A549 (cell line): ENCODE measurements at regions not wholly inside any gene's neighbourhood (a gene's known extent, or its start where the extent isn't known, plus 50 kb on each side); places are given as distances from the start of the nearest gene placed in this dataset.

Experiments
- ATAC-seq, 2 experiments: fragments of 200-7000 bp in 1 of 2; fragments of >200 bp in 1 of 2; cut with Nextera tagmentation in 1 of 2; cut with Tn5 transposase in 1 of 2; 3 replicates each; pipeline versions ENCODE4 v1.8.0 to v1.9.1; 2018 to 2020; ENCODE audit warnings: mild to moderate bottlenecking in 1 of 2, moderate library complexity in 1 of 2
- CTCF ChIA-PET: fragments of 300-600 bp; sonication (Branson Sonifier 250); formaldehyde crosslinking; extraction: SDS; loops from one replicate; lab custom pipeline; 2021; ENCODE audit warnings: antibody characterized with exemption, inconsistent platforms; lab: Yijun Ruan, JAX
- POLR2A ChIA-PET: fragments of 350-600 bp; formaldehyde crosslinking; extraction: SDS; loops from one replicate; lab custom pipeline; 2021; ENCODE audit warnings: antibody characterized with exemption, inconsistent platforms; lab: Yijun Ruan, JAX
- DNase-seq, 2 experiments: peaks; one replicate each; pipeline versions ENCODE4 v3.0.0 to v3.0.0-alpha.2; 2011 to 2016; ENCODE audit warnings: low read depth in 1 of 2, low spot score in 1 of 2
- FAIRE-seq: peaks from 2 replicates; lab custom pipeline; 2011; peaks lifted over from hg19 to GRCh38; lab: Jason Lieb, UNC
- H3K27ac ChIP-seq, 2 experiments: fragments of >200 bp; sonication (Bioruptor Twin); formaldehyde crosslinking; 3 replicates each; pipeline ENCODE4 v1.5.1; 2016 to 2017
- H3K4me1 ChIP-seq: fragments of >200 bp; sonication (Bioruptor Twin); formaldehyde crosslinking; 3 replicates; pipeline ENCODE4 v1.6.1; 2016
- H3K4me2 ChIP-seq: fragments of >200 bp; sonication (Bioruptor Twin); formaldehyde crosslinking; 3 replicates; pipeline ENCODE4 v1.6.1; 2016
- H3K4me3 ChIP-seq: fragments of >200 bp; sonication (Bioruptor Twin); formaldehyde crosslinking; 3 replicates; pipeline ENCODE4 v1.5.1; 2016
- H3K9me3 ChIP-seq: fragments of >200 bp; sonication (Bioruptor Twin); formaldehyde crosslinking; 3 replicates; pipeline ENCODE4 v1.6.1; 2016
- CEBPB ChIP-seq, 2 experiments: fragments of >200 bp in 1 of 2; sonication (Bioruptor Twin) in 1 of 2; formaldehyde crosslinking in 1 of 2; IDR thresholded peaks; 2 replicates each; pipeline ENCODE4 v1.6.1; 2012 to 2016
- EHF ChIP-seq: fragments of 250-450 bp; sonication (Bioruptor Pico); IDR thresholded peaks from 2 replicates; pipeline ENCODE4 v1.5.0; 2020; ENCODE audit warnings: mild to moderate bottlenecking
- ESRRA ChIP-seq: fragments of 150-350 bp; IDR thresholded peaks from 2 replicates; pipeline ENCODE4 v1.6.1; 2014; ENCODE audit warnings: mild to moderate bottlenecking, low read length, borderline replicate concordance
- HDAC2 ChIP-seq: fragments of 200-600 bp; sonication (generic); IDR thresholded peaks from 2 replicates; pipeline ENCODE4 v1.6.1; 2016
- HOXB13 ChIP-seq: fragments of 250-450 bp; sonication (Bioruptor Pico); IDR thresholded peaks from 2 replicates; pipeline ENCODE4 v1.5.0; 2020; ENCODE audit warnings: low read depth, mild to moderate bottlenecking, moderate library complexity
- JUN ChIP-seq, 2 experiments: fragments of >200 bp; sonication (Bioruptor Twin); formaldehyde crosslinking; IDR thresholded peaks; 2 replicates in 1 of 2; 3 replicates in 1 of 2; pipeline ENCODE4 v1.6.1; 2016 to 2017
- JUNB ChIP-seq: fragments of >200 bp; sonication (Bioruptor Twin); formaldehyde crosslinking; IDR thresholded peaks from 2 replicates; pipeline ENCODE4 v1.6.1; 2016
- MAFK ChIP-seq: fragments of 450-650 bp; IDR thresholded peaks from 2 replicates; pipeline ENCODE4 v1.6.1; 2014; ENCODE audit not compliant: partially characterized antibody
- MYC ChIP-seq: IDR thresholded peaks from 2 replicates; pipeline ENCODE4 v1.6.1; 2012; ENCODE audit warnings: mild to moderate bottlenecking, inconsistent platforms, low read length, improper control_type of control experiment, borderline replicate concordance
- NR3C1 ChIP-seq: fragments of >200 bp; sonication (Bioruptor Twin); formaldehyde crosslinking; IDR thresholded peaks from 3 replicates; pipeline ENCODE4 v1.6.1; 2017
- RNF2 ChIP-seq: fragments of 200-600 bp; sonication (generic); IDR thresholded peaks from 2 replicates; pipeline ENCODE4 v1.6.1; 2016; ENCODE audit warnings: low read depth, mild to moderate bottlenecking, antibody characterized with exemption, moderate library complexity, borderline replicate concordance
- SMC3 ChIP-seq: fragments of >200 bp; sonication (Bioruptor Twin); formaldehyde crosslinking; IDR thresholded peaks from 3 replicates; pipeline ENCODE4 v1.6.1; 2018; ENCODE audit warnings: inconsistent platforms
- TP53 ChIP-seq: fragments of 250-450 bp; sonication (Bioruptor Pico); IDR thresholded peaks from 2 replicates; pipeline ENCODE4 v1.5.0; 2021; ENCODE audit warnings: mild to moderate bottlenecking, moderate library complexity
- WGBS: methylation state at CpG from one replicate; pipeline ENCODE4 v1.1.6; 2017; ENCODE audit errors: missing lambda C conversion rate; 5-methylcytosine and 5-hydroxymethylcytosine counted together
- TF ChIP-seq, protein P1 (sequence below): fragments of 250-450 bp; sonication (Bioruptor Pico); IDR thresholded peaks from 2 replicates; pipeline ENCODE4 v1.5.0; 2020; ENCODE audit warnings: low read depth, mild to moderate bottlenecking, moderate library complexity
- TF ChIP-seq, protein P2 (sequence below): fragments of >200 bp; sonication (Bioruptor Twin); formaldehyde crosslinking; IDR thresholded peaks from 3 replicates; pipeline ENCODE4 v1.6.1; 2016
- TF ChIP-seq, protein P3 (sequence below): IDR thresholded peaks from 2 replicates; pipeline ENCODE4 v1.6.1; 2012

DNA sequence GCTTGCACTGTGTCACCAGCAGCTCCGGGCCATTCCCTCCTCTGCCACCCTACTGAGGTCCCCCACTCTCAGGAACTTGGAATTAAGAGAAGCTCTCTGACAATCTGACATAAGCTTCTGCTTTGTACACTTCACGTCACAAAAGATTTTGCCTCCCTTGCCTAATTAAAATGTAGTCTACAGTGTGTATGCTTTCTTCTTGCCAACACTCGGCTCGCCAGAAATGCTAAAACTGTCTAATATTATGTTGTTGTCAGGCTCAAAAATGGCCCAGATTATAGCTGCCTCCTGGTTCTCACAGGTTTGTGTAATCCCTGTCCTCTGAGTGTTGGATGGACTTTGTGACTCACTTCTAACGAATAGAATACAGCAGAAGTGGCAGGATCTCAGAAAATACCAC is 474.7 kb downstream of the MBD2 start:
- Histone ChIP-seq H3K27ac (no peak overlapping the region), H3K4me1 (no peaks in the 10 kb centered on the region), H3K9me3 (no peaks in the 10 kb centered on the region), H3K4me2 (no peak overlapping the region), H3K4me3 (no peak overlapping the region)
- 2% methylated on average over 5 of the region's 5 CpGs for WGBS
- TF ChIP-seq SMC3: no peak
- no peak for TF ChIP-seq MAFK
- POLR2A ChIA-PET: no interaction called here
- no peak for FAIRE-seq
- CTCF ChIA-PET: no interaction called here
- no peak for DNase-seq
- no peak for ATAC-seq

DNA sequence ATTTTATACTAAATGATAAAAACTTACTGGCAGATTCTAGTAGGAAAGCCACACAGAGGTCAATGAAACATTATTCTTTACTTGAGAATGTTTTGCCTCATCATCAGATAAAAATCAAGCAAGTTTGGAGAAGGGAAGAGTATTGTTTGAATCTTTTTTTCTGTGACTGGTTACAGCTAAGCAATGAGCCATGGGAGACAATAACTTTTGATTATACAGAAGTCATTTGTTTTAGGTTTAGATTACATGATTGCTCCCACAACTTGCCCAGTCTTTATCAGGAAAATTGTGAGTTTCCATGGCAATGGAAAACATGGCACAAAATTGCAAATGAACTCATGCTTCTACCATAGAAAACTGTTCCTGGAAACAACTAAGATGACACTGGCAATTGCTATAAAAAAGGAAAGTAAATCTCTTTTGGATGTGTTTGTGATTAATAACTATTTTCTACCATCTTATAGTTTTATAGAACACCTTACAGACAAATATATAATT is 476.8 kb downstream of the MBD2 start:
- FAIRE-seq (no peak), DNase-seq (no peak), ATAC-seq (no peak)
- H3K4me3 ChIP-seq: no peak overlapping the region
- ChIA-PET CTCF (no interaction called here), POLR2A (no interaction called here)
- no peaks in the 10 kb centered on the region for H3K9me3 ChIP-seq
- H3K27ac ChIP-seq: no peak overlapping the region
- H3K4me1 ChIP-seq: no peaks in the 10 kb centered on the region
- H3K4me2 ChIP-seq: no peak overlapping the region
- TF ChIP-seq, protein P1, sequence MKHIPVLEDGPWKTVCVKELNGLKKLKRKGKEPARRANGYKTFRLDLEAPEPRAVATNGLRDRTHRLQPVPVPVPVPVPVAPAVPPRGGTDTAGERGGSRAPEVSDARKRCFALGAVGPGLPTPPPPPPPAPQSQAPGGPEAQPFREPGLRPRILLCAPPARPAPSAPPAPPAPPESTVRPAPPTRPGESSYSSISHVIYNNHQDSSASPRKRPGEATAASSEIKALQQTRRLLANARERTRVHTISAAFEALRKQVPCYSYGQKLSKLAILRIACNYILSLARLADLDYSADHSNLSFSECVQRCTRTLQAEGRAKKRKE: no peak

DNA sequence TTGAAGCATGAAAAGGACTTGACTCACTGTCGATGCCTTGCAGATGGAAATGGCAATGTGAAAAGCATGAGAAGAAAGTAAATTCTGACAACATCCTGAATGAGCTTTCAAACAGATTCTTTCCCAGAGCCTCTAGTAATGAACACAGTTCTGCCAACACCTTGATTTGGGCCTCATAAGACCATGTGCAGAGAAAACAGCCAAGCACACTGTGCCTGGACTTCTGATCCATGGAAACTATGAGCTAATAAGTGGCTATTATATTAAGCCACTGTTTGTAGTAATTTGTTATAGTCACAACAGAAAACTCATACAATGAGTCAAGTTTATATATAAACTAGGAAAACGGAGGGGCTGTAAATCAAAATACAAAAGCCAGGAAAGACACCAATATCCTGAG is 477.3 kb downstream of the MBD2 start:
- H3K4me2 ChIP-seq: no peak overlapping the region
- FAIRE-seq (no peak), DNase-seq (no peak), ATAC-seq (no peak)
- CTCF ChIA-PET: no interaction called here
- no peak overlapping the region for H3K27ac ChIP-seq
- WGBS: 28% methylated on average over 2 of the region's 2 CpGs
- H3K4me3 ChIP-seq: no peak overlapping the region
- H3K9me3 ChIP-seq: no peaks in the 10 kb centered on the region
- no peaks in the 10 kb centered on the region for H3K4me1 ChIP-seq
- TF ChIP-seq, protein P2, sequence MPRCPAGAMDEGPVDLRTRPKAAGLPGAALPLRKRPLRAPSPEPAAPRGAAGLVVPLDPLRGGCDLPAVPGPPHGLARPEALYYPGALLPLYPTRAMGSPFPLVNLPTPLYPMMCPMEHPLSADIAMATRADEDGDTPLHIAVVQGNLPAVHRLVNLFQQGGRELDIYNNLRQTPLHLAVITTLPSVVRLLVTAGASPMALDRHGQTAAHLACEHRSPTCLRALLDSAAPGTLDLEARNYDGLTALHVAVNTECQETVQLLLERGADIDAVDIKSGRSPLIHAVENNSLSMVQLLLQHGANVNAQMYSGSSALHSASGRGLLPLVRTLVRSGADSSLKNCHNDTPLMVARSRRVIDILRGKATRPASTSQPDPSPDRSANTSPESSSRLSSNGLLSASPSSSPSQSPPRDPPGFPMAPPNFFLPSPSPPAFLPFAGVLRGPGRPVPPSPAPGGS: no peak
- TF ChIP-seq HDAC2 (no peak), MYC (no peak), SMC3 (no peak), HOXB13 (CRISPR knock-in tag) (no peak), ESRRA (no peak), EHF (CRISPR knock-in tag) (no peak), CEBPB (IDR thresholded peaks at IDR 0.05) (no peak), TP53 (CRISPR knock-in tag) (no peak), JUN (IDR thresholded peaks at IDR 0.05) (no peak), RNF2 (no peak), NR3C1 (no peak)
- TF ChIP-seq, protein P3, sequence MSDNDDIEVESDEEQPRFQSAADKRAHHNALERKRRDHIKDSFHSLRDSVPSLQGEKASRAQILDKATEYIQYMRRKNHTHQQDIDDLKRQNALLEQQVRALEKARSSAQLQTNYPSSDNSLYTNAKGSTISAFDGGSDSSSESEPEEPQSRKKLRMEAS: no peak
- POLR2A ChIA-PET: no interaction called here

DNA sequence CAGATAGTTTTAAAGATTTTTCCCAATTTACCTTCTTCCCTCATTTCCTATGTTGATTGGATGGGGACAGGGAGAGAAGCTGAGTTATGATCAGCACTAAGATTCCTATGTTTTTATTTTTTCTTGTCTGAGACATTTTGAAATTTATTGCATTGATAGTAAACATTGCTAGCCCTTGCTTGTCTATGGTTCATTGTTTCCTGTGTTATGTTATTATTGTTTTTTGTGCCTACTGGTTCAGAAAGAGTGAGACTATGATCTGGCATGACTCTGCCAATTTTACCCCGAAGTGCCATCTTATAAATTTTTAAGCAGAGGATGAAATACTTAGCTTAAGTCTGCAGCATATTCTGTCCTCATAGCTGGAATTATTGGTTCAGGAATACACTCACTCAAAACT is 478.5 kb downstream of the MBD2 start:
- 5% methylated on average over 1 of the region's 1 CpG for WGBS
- ChIA-PET CTCF (interaction anchor here (0.5 kb wide), 1 partner anchor 753 kb away, joined by 3 read pairs; no protein-coding TSS in a partner anchor), POLR2A (no interaction called here)
- Histone ChIP-seq H3K9me3 (no peaks in the 10 kb centered on the region), H3K4me1 (no peaks in the 10 kb centered on the region), H3K4me3 (no peak overlapping the region), H3K27ac (no peak overlapping the region), H3K4me2 (peak overlapping the region; percentile 14; the same call in 1 of the 3 replicates)
- no peak for FAIRE-seq
- no peak for TF ChIP-seq JUNB
- DNase-seq: no peak
- no peak for ATAC-seq
